ENCODE measurements at regions not wholly inside any gene's neighbourhood (a gene's known extent, or its start where the extent isn't known, plus 50 kb on each side); places are given as distances from the start of the nearest gene placed in this dataset.

GRCh38 chr13:59016250-59016649, 1147.5 kb downstream of the DIAPH3 start:
- TF ChIP-seq, protein P1, sequence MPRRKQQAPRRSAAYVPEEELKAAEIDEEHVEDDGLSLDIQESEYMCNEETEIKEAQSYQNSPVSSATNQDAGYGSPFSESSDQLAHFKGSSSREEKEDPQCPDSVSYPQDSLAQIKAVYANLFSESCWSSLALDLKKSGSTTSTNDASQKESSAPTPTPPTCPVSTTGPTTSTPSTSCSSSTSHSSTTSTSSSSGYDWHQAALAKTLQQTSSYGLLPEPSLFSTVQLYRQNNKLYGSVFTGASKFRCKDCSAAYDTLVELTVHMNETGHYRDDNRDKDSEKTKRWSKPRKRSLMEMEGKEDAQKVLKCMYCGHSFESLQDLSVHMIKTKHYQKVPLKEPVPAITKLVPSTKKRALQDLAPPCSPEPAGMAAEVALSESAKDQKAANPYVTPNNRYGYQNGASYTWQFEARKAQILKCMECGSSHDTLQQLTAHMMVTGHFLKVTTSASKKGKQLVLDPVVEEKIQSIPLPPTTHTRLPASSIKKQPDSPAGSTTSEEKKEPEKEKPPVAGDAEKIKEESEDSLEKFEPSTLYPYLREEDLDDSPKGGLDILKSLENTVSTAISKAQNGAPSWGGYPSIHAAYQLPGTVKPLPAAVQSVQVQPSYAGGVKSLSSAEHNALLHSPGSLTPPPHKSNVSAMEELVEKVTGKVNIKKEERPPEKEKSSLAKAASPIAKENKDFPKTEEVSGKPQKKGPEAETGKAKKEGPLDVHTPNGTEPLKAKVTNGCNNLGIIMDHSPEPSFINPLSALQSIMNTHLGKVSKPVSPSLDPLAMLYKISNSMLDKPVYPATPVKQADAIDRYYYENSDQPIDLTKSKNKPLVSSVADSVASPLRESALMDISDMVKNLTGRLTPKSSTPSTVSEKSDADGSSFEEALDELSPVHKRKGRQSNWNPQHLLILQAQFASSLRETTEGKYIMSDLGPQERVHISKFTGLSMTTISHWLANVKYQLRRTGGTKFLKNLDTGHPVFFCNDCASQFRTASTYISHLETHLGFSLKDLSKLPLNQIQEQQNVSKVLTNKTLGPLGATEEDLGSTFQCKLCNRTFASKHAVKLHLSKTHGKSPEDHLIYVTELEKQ (tag by site-specific recombination; IDR thresholded peaks at IDR 0.05; ENCODE audit: borderline replicate concordance) = no peak
- no peak for TF ChIP-seq ZBTB21 (tag by site-specific recombination; IDR thresholded peaks at IDR 0.05)
- no peak for TF ChIP-seq CTCF (tag by site-specific recombination; IDR thresholded peaks at IDR 0.05)
- no peak for TF ChIP-seq ZNF148 (tag by site-specific recombination; IDR thresholded peaks at IDR 0.05; ENCODE audit: borderline replicate concordance)
- no peak for TF ChIP-seq YY1 (tag by site-specific recombination; IDR thresholded peaks at IDR 0.05)
- no peak for TF ChIP-seq TCF7L2 (IDR thresholded peaks at IDR 0.05; ENCODE audit: borderline replicate concordance, low read depth, low read length)
- no peak for TF ChIP-seq ZNF214 (tag by site-specific recombination; IDR thresholded peaks at IDR 0.05; ENCODE audit: borderline replicate concordance)
- TF ChIP-seq ZNF24 (tag by site-specific recombination; IDR thresholded peaks at IDR 0.05) = no peak
- no peak for TF ChIP-seq REST (tag by site-specific recombination; IDR thresholded peaks at IDR 0.05)
- no peak for TF ChIP-seq ZNF121 (tag by site-specific recombination; IDR thresholded peaks at IDR 0.05)
- no peak for TF ChIP-seq ZNF350 (tag by site-specific recombination; IDR thresholded peaks at IDR 0.05)
- no peak for TF ChIP-seq MEIS1 (CRISPR knock-in tag; IDR thresholded peaks at IDR 0.05; ENCODE audit: borderline replicate concordance)

Data from HEK293 (cell line).